Upper lobe of left lung (tissue), 4 donors: ENCODE measurements at regions not wholly inside any gene's neighbourhood (a gene's known extent, or its start where the extent isn't known, plus 50 kb on each side); places are given as distances from the start of the nearest gene placed in this dataset.

Experiments used
- CTCF ChIP-seq, 6 experiments: fragments of 450-650 bp in 4 of 6; fragments of 200-600 bp in 2 of 6; sonication (generic) in 2 of 6; IDR thresholded peaks; one replicate each; pipeline ENCODE4 v1.5.1; 2016 to 2019; ENCODE audit warnings: antibody characterized with exemption in 6 of 6
- EP300 ChIP-seq, 4 donors: sonication (generic); formaldehyde crosslinking; IDR thresholded peaks; one replicate each; pipeline ENCODE4 v1.5.1; 2017; ENCODE audit warnings: antibody characterized with exemption in 4 of 4, control low read depth in 2 of 4

- no peak for TF ChIP-seq EP300 (IDR thresholded peaks at IDR 0.05)
- TF ChIP-seq CTCF (IDR thresholded peaks at IDR 0.05): no peak
Observed at GRCh38 chr13:60274655-60275054, 110.9 kb upstream of the DIAPH3 start.
